HEK293T (cell line): ENCODE measurements at regions not wholly inside any gene's neighbourhood (a gene's known extent, or its start where the extent isn't known, plus 50 kb on each side); places are given as distances from the start of the nearest gene placed in this dataset.
A peak's percentile ranks its signal among the peaks of the same experiment; 100 is the strongest.

ENCODE experiments used
- CTCF ChIA-PET: fragments of 350-600 bp; formaldehyde crosslinking; extraction: SDS; loops from one replicate; lab custom pipeline; 2021; ENCODE audit warnings: antibody characterized with exemption, inconsistent platforms; lab: Yijun Ruan, JAX
- POLR2A ChIA-PET: fragments of 350-600 bp; formaldehyde crosslinking; extraction: SDS; loops from one replicate; lab custom pipeline; 2020; ENCODE audit warnings: antibody characterized with exemption, inconsistent platforms; lab: Yijun Ruan, JAX
- DNase-seq: peaks from one replicate; pipeline ENCODE4 v3.0.0; 2012; ENCODE audit warnings: mixed read lengths; ENCODE audit errors: extremely low spot score
- ARNT ChIP-seq: fragments of 450-650 bp; IDR thresholded peaks from 2 replicates; pipeline ENCODE4 v1.6.1; 2017; ENCODE audit warnings: mild to moderate bottlenecking
- BHLHE40 ChIP-seq: fragments of 450-650 bp; IDR thresholded peaks from 2 replicates; pipeline ENCODE4 v1.6.1; 2016; ENCODE audit warnings: mild to moderate bottlenecking, moderate library complexity, borderline replicate concordance
- CTBP1 ChIP-seq: fragments of 450-650 bp; IDR thresholded peaks from 2 replicates; pipeline ENCODE4 v1.6.1; 2016; ENCODE audit warnings: borderline replicate concordance
- ELF4 ChIP-seq: fragments of 450-650 bp; IDR thresholded peaks from 2 replicates; pipeline ENCODE4 v1.6.1; 2017; ENCODE audit warnings: antibody characterized with exemption
- FOXA1 ChIP-seq: fragments of 450-650 bp; IDR thresholded peaks from 2 replicates; pipeline ENCODE4 v1.6.1; 2016; ENCODE audit warnings: mild to moderate bottlenecking
- FOXK2 ChIP-seq: fragments of 450-650 bp; IDR thresholded peaks from 2 replicates; pipeline ENCODE4 v1.6.1; 2016; ENCODE audit warnings: mild to moderate bottlenecking
- FOXM1 ChIP-seq: fragments of 450-650 bp; IDR thresholded peaks from 2 replicates; pipeline ENCODE4 v1.6.1; 2017; ENCODE audit warnings: mild to moderate bottlenecking, borderline replicate concordance
- HDGF ChIP-seq: fragments of 450-650 bp; IDR thresholded peaks from 2 replicates; pipeline ENCODE4 v1.6.1; 2017; ENCODE audit warnings: antibody characterized with exemption, borderline replicate concordance
- L3MBTL2 ChIP-seq: fragments of 450-650 bp; conservative IDR thresholded peaks from 2 replicates; pipeline ENCODE4 v1.6.1; 2016; ENCODE audit warnings: mild to moderate bottlenecking
- LEF1 ChIP-seq: fragments of 450-650 bp; IDR thresholded peaks from 2 replicates; pipeline ENCODE4 v1.6.1; 2017; ENCODE audit warnings: mild to moderate bottlenecking, borderline replicate concordance
- NFRKB ChIP-seq: fragments of 450-650 bp; IDR thresholded peaks from 2 replicates; pipeline ENCODE4 v1.6.1; 2016; ENCODE audit warnings: mild to moderate bottlenecking, moderate library complexity
- PKNOX1 ChIP-seq: fragments of 450-650 bp; IDR thresholded peaks from 2 replicates; pipeline ENCODE4 v1.6.1; 2016
- SP1 ChIP-seq: fragments of 450-650 bp; IDR thresholded peaks from 2 replicates; pipeline ENCODE4 v1.6.1; 2017
- SUZ12 ChIP-seq: fragments of 450-650 bp; IDR thresholded peaks from 2 replicates; pipeline ENCODE4 v1.6.1; 2016; ENCODE audit warnings: mild to moderate bottlenecking
- TARDBP ChIP-seq: fragments of 450-650 bp; IDR thresholded peaks from 2 replicates; pipeline ENCODE4 v1.6.1; 2016
- ZNF384 ChIP-seq: fragments of 450-650 bp; IDR thresholded peaks from 2 replicates; pipeline ENCODE4 v1.6.1; 2016

DNA sequence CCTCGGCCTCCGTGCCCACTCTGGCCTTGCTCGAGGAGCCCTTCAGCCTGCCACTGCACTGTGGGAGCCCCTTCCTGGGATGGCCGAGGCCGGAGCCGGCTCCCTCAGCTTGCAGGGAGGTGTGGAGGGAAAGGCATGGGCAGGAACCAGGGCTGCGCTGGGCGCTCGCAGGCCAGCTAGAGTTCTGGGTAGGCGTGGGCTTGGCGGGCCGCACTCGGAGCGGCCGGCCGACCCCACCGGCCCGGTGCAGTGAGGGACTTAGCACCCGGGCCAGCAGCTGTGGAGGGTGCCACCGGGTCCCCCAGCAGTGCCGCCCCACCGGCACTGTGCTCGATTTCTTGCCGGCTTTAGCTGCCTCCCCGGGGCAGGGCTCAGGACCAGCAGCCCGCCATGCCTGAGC is 101.0 kb upstream of the IRX5 start:
- DNase-seq: no peak
- POLR2A ChIA-PET: no interaction called here
- TF ChIP-seq LEF1 (no peak), L3MBTL2 (no peak), FOXK2 (no peak), CTBP1 (no peak), NFRKB (no peak)
- CTCF ChIA-PET: no interaction called here

DNA sequence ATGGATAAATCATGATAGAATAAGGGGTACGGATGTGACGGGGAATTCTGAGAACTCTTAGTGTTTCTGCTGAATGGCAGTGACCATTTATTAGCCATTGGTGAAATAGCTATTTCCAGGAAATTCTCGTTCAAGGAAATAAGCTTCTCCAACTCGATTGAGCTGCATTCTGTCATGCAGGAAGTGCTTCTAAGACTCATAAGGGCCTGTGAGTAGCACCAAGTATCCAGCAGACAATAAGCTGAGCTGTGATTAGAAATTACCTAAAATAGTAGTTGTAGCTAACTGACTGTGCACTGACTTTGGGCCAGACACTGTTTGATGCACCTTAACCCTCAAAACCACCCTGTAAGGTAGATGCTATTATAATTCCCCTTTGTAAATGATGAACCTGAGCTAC is 107.8 kb upstream of the IRX5 start:
- ChIA-PET CTCF (interaction anchor here (0.5 kb wide), 1 partner anchor 16 kb away, joined by 7 read pairs; no protein-coding TSS in a partner anchor), POLR2A (no interaction called here)
- TF ChIP-seq LEF1 (no peak), SUZ12 (no peak), SP1 (no peak), HDGF (no peak), NFRKB (no peak), FOXK2 (no peak), CTBP1 (no peak), FOXA1 (no peak), FOXM1 (no peak), ZNF384 (no peak), TARDBP (no peak), PKNOX1 (no peak)
- DNase-seq: no peak

DNA sequence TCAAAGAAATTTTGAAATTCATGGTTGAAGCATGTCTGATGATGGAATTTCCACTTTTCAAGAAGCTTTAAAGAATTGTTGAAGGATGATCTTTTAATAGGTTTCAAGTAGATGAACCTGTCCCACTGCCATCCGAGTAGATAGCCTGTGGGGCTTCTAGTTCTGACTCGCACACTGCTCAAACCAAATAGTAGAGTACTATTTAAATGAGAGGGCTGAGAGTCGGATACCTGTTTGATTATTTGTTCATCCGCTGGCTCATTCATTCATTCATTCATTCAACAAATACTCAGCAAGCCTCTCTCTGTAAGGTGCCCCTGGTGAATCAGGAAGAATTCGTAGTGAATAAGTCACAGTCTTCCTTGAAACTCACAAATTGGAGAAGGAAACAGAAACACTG is 108.2 kb upstream of the IRX5 start:
- CTCF ChIA-PET: interaction anchor here (0.5 kb wide), 1 partner anchor 16 kb away, joined by 7 read pairs; no protein-coding TSS in a partner anchor
- TF ChIP-seq NFRKB: no peak
- TF ChIP-seq FOXA1: no peak
- no peak for DNase-seq
- POLR2A ChIA-PET: no interaction called here

GRCh38 chr16:54821731-54822130 is 108.9 kb upstream of the IRX5 start:
- POLR2A ChIA-PET: no interaction called here
- no peak for TF ChIP-seq ARNT
- CTCF ChIA-PET: interaction anchor here (0.6 kb wide), 1 partner anchor 135 kb away, joined by 4 read pairs; no protein-coding TSS in a partner anchor
- DNase-seq: no peak

DNA sequence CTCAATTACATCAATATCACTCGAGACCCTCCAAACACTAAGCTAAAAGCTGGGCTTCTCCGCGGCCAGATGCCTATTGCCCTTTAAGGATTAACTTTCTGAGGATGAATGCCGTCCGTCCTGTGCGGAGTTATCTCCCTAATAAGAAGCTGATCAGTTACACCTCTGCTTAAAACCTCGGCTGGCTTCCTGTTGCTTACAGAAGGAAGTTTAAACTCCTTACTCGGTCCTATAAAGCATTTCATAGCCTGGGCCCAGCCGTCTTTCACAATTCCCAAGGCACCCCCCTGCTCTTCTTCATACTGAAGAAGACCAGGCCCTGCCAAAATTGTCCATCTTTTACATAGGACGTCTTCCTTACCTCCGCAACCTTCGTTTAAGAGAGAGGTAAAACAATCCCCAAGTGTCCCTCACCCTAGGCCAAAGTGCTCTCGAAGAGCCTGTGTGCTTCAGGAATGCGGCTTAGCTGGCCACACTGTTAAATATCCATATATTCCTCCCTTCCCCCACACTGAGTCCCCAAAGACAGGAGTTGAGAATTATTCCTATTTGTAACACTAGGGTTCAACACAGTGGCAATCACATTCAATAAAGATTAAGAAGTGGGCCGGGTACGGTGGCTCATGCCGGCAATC is 112.6 kb upstream of the IRX5 start:
- ChIA-PET POLR2A (no interaction called here), CTCF (no interaction called here)
- no peak for DNase-seq
- no peak for TF ChIP-seq TARDBP
- TF ChIP-seq PKNOX1: no peak
- TF ChIP-seq FOXM1: no peak
- TF ChIP-seq ELF4: no peak
- TF ChIP-seq LEF1: no peak
- TF ChIP-seq BHLHE40: no peak

DNA sequence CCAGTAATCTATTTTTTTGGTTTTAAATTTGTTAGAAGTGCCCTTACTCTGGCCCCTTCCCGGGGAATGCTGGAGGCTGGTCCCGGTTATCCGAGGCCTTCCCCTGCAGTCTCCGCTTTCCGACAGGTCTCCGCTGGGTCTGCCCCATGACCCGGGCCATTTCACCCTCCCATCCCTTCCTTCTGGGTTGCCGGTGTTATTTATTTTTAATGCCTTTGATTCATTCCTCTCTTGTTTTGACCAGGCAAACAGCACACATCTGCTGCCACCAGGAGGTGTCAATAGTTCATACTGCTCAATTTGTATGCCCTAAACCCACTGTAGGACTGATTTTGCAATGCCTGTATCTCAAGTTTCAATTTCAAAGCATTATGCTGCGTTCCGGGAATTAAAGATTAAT is 113.2 kb upstream of the IRX5 start:
- ChIA-PET CTCF (no interaction called here), POLR2A (no interaction called here)
- TF ChIP-seq TARDBP: no peak
- TF ChIP-seq FOXA1: no peak
- TF ChIP-seq FOXM1: no peak
- TF ChIP-seq SUZ12: no peak
- DNase-seq: peak; percentile 28

GRCh38 chr16:54816471-54816870 is 114.2 kb upstream of the IRX5 start:
- POLR2A ChIA-PET: interaction anchor here (1.0 kb wide), 1 partner anchor 530 kb away, joined by 3 read pairs; the partner anchor contains the start of gene IRX3
- TF ChIP-seq TARDBP (no peak), HDGF (no peak), FOXM1 (no peak), SUZ12 (no peak), PKNOX1 (no peak)
- CTCF ChIA-PET: no interaction called here
- no peak for DNase-seq

DNA sequence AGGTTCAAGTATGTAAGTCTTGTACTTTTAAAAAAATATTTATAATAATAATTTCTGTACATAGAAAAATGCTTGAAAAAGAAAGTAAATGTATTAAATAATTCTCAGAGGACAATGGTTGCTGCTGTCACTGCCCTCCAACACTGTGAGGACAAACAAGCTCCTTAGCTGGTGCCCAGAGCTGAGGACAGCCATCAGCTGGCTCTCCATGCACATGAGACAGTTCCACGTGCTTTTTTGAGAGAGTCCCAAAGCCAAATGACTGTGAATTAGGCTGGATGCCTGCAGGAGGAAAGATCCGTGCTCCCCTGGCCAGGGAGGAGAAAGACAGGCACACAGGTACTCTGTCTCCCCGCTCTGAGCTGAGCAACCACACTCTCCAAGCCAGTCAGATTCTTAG is 115.5 kb upstream of the IRX5 start:
- ChIA-PET POLR2A (no interaction called here), CTCF (interaction anchor here (0.5 kb wide), 1 partner anchor 243 kb away, joined by 3 read pairs; no protein-coding TSS in a partner anchor)
- DNase-seq: no peak

More for the DNA sequence above, 115.5 kb upstream of the IRX5 start:
- TF ChIP-seq TARDBP (no peak), SP1 (no peak), L3MBTL2 (no peak), PKNOX1 (no peak)
